ENCODE measurements at regions not wholly inside any gene's neighbourhood (a gene's known extent, or its start where the extent isn't known, plus 50 kb on each side); places are given as distances from the start of the nearest gene placed in this dataset.

- DNase-seq, result no peak
Observed at GRCh38 chr22:48585916-48586798, 1241.5 kb downstream of the BRD1 start.

GRCh38 chr22:48584170-48584569, 1243.5 kb downstream of the BRD1 start:
- DNase-seq, result no peak

- no peak for DNase-seq
Observed at GRCh38 chr22:48581796-48582469, 1245.7 kb downstream of the BRD1 start.

GRCh38 chr22:48581205-48581766, 1246.4 kb downstream of the BRD1 start:
- DNase-seq, result no peak

- no peak for DNase-seq
Observed at GRCh38 chr22:48580481-48580970, 1247.1 kb downstream of the BRD1 start.

GRCh38 chr22:48579928-48580309, 1247.8 kb downstream of the BRD1 start:
- DNase-seq, result no peak

GRCh38 chr22:48579043-48579927, 1248.4 kb downstream of the BRD1 start:
- DNase-seq, result no peak

- no peak for DNase-seq
Observed at GRCh38 chr22:48578138-48579042, 1249.3 kb downstream of the BRD1 start.

GRCh38 chr22:48577691-48578090, 1250.0 kb downstream of the BRD1 start:
- DNase-seq, result no peak

- DNase-seq, result no peak
Observed at GRCh38 chr22:48577014-48577690, 1250.5 kb downstream of the BRD1 start.

GRCh38 chr22:48576333-48577013, 1251.2 kb downstream of the BRD1 start:
- DNase-seq, result no peak

GRCh38 chr22:48575618-48576332, 1251.9 kb downstream of the BRD1 start:
- DNase-seq, result no peak

GRCh38 chr22:48574776-48575617, 1252.7 kb downstream of the BRD1 start:
- DNase-seq, result no peak

- DNase-seq, result no peak
Observed at GRCh38 chr22:48573766-48574165, 1253.9 kb downstream of the BRD1 start.

GRCh38 chr22:48572951-48573350, 1254.7 kb downstream of the BRD1 start:
- DNase-seq, result no peak

- no peak for DNase-seq
Observed at GRCh38 chr22:48570912-48571311, 1256.8 kb downstream of the BRD1 start.

GRCh38 chr22:48569476-48570233, 1258.0 kb downstream of the BRD1 start:
- no peak for DNase-seq

All from CD4-positive, alpha-beta T cell treated with Interleukin-1 beta for 1 hour (primary cell).